ENCODE measurements at regions not wholly inside any gene's neighbourhood (a gene's known extent, or its start where the extent isn't known, plus 50 kb on each side); places are given as distances from the start of the nearest gene placed in this dataset.

GRCh38 chr21:31501926-31502325, 157.6 kb upstream of the SOD1 start:
- no peaks in the 10 kb centered on the region for H3K4me1 ChIP-seq
- no peaks in the 10 kb centered on the region for H3K9me3 ChIP-seq
- no peaks in the 10 kb centered on the region for H3K27me3 ChIP-seq (ENCODE audit: low read depth)
- no peak overlapping the region for H3K4me3 ChIP-seq
- intact Hi-C loops (cut with DNase I), result no loop called here
- H3K27ac ChIP-seq, result no peak overlapping the region
- DNase-seq (no peak), ATAC-seq (no peak)
- no peak for TF ChIP-seq CTCF (IDR thresholded peaks at IDR 0.05)
- H3K36me3 ChIP-seq, result no peaks in the 10 kb centered on the region

DNA sequence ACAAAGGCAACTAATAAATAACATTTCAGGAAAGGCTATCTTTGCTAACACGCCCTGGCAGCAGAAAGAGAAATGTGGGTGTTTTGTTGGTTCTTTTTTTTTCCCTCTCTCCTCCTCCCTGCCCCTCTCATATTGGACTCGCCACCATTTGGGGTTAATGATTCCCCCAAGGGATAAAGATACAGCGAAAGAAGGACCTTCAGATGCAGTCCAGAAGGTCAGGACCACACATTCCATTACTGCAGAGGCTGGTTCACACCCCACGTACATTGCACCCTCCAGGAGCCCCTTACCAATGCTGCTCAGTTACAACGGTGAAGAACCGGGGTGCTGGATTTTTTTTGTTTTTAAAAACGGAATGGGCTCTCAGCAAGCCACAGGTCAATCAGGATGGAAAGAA, 156.9 kb upstream of the TIAM1 start:
- Histone ChIP-seq H3K36me3 (no peaks in the 10 kb centered on the region), H3K9me3 (no peaks in the 10 kb centered on the region), H3K27me3 (ENCODE audit: low read depth) (no peaks in the 10 kb centered on the region), H3K27ac (no peak overlapping the region), H3K4me1 (no peaks in the 10 kb centered on the region), H3K4me3 (no peak overlapping the region)
- DNase-seq, result no peak
- no peak for TF ChIP-seq CTCF (IDR thresholded peaks at IDR 0.05)
- no peak for ATAC-seq
- intact Hi-C loops (cut with DNase I), result no loop called here

DNA sequence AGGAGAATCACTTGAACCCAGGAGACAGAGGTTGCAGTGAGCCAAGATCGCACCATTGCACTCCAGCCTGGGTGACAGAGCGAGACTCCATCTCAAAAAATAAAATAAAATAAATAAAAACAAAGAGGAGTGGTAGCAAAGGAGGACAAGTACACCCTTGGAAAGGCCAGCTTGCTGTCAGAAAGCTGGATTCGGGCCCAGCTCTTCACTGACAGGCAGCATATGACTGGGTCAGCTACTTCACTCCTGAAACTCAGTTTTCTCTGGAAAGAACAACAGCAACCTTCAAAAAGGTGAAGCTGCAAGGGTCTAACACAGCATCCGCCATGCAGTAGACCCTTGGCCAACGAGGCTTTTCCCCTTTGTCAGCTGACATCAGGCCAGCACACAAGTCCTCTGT, 156.0 kb upstream of the TIAM1 start:
- Histone ChIP-seq H3K27me3 (ENCODE audit: low read depth) (no peaks in the 10 kb centered on the region), H3K36me3 (no peaks in the 10 kb centered on the region), H3K4me3 (no peak overlapping the region), H3K4me1 (no peaks in the 10 kb centered on the region), H3K27ac (no peak overlapping the region), H3K9me3 (no peaks in the 10 kb centered on the region)
- ATAC-seq (no peak), DNase-seq (no peak)
- no peak for TF ChIP-seq CTCF (IDR thresholded peaks at IDR 0.05)
- intact Hi-C loops (cut with DNase I), result no loop called here

- no peaks in the 10 kb centered on the region for H3K36me3 ChIP-seq
- no peak for TF ChIP-seq CTCF (IDR thresholded peaks at IDR 0.05)
- ATAC-seq, result no peak
- no peak overlapping the region for H3K4me3 ChIP-seq
- H3K4me1 ChIP-seq, result no peaks in the 10 kb centered on the region
- no peak overlapping the region for H3K27ac ChIP-seq
- DNase-seq, result no peak
- no peaks in the 10 kb centered on the region for H3K9me3 ChIP-seq
- H3K27me3 ChIP-seq (ENCODE audit: low read depth), result no peaks in the 10 kb centered on the region
- intact Hi-C loops (cut with DNase I), result no loop called here
Observed at GRCh38 chr21:31498985-31499384, 154.9 kb upstream of the TIAM1 start.

- no peak for TF ChIP-seq CTCF (IDR thresholded peaks at IDR 0.05)
- H3K4me1 ChIP-seq, result no peaks in the 10 kb centered on the region
- no peak for DNase-seq
- H3K27me3 ChIP-seq (ENCODE audit: low read depth), result no peaks in the 10 kb centered on the region
- no peak overlapping the region for H3K27ac ChIP-seq
- no peak overlapping the region for H3K4me3 ChIP-seq
- no peaks in the 10 kb centered on the region for H3K9me3 ChIP-seq
- H3K36me3 ChIP-seq, result no peaks in the 10 kb centered on the region
- ATAC-seq, result no peak
- intact Hi-C loops (cut with DNase I), result no loop called here
Observed at GRCh38 chr21:31497914-31498313, 153.9 kb upstream of the TIAM1 start.

- no peaks in the 10 kb centered on the region for H3K27me3 ChIP-seq (ENCODE audit: low read depth)
- H3K4me1 ChIP-seq, result no peaks in the 10 kb centered on the region
- no peak overlapping the region for H3K27ac ChIP-seq
- no peaks in the 10 kb centered on the region for H3K9me3 ChIP-seq
- ATAC-seq (no peak), DNase-seq (no peak)
- H3K4me3 ChIP-seq, result no peak overlapping the region
- intact Hi-C loops (cut with DNase I), result no loop called here
- TF ChIP-seq CTCF (IDR thresholded peaks at IDR 0.05), result no peak
- no peaks in the 10 kb centered on the region for H3K36me3 ChIP-seq
Observed at GRCh38 chr21:31493350-31493880, 149.4 kb upstream of the TIAM1 start.
